ENCODE measurements at regions not wholly inside any gene's neighbourhood (a gene's known extent, or its start where the extent isn't known, plus 50 kb on each side); places are given as distances from the start of the nearest gene placed in this dataset.

- TF ChIP-seq CTCF (IDR thresholded peaks at IDR 0.05) (no peak), POLR2A (IDR thresholded peaks at IDR 0.05) (no peak)
Measured at GRCh38 chr12:34403706-34404376, 381.5 kb downstream of the ALG10 start.

Measured in thyroid gland (tissue), 4 donors.